Fibroblast of villous mesenchyme (primary cell): ENCODE measurements at regions not wholly inside any gene's neighbourhood (a gene's known extent, or its start where the extent isn't known, plus 50 kb on each side); places are given as distances from the start of the nearest gene placed in this dataset.

Experiments used
- DNase-seq: peaks from one replicate; pipeline ENCODE4 v3.0.0-alpha.2; 2010; ENCODE audit warnings: low read depth
- H3K4me3 ChIP-seq: 2 replicates; pipeline ENCODE4 v1.5.1; 2011; ENCODE audit warnings: low read depth, mild to moderate bottlenecking, low read length
- CTCF ChIP-seq: IDR thresholded peaks from 2 replicates; pipeline ENCODE4 v1.5.1; 2012; ENCODE audit warnings: low read depth, mild to moderate bottlenecking, low read length; ENCODE audit not compliant: insufficient read depth

GRCh38 chr10:1964476-1964875 is 227.2 kb upstream of the ADARB2 start:
- TF ChIP-seq CTCF = no peak
- no peak for DNase-seq
- H3K4me3 ChIP-seq = no peak overlapping the region

GRCh38 chr10:1963341-1963740 is 226.0 kb upstream of the ADARB2 start:
- TF ChIP-seq CTCF = no peak
- no peak overlapping the region for H3K4me3 ChIP-seq
- DNase-seq = no peak

GRCh38 chr10:1961989-1962388 is 224.7 kb upstream of the ADARB2 start:
- no peak overlapping the region for H3K4me3 ChIP-seq
- no peak for TF ChIP-seq CTCF
- no peak for DNase-seq

GRCh38 chr10:1960982-1961381 is 223.7 kb upstream of the ADARB2 start:
- no peak overlapping the region for H3K4me3 ChIP-seq
- TF ChIP-seq CTCF = no peak
- DNase-seq = no peak

- no peak for TF ChIP-seq CTCF
- H3K4me3 ChIP-seq = no peak overlapping the region
- no peak for DNase-seq
Observed at GRCh38 chr10:1957057-1957456, 219.7 kb upstream of the ADARB2 start.

GRCh38 chr10:1954300-1954699 is 217.0 kb upstream of the ADARB2 start:
- no peak overlapping the region for H3K4me3 ChIP-seq
- DNase-seq = no peak
- TF ChIP-seq CTCF = no peak

GRCh38 chr10:1952126-1953095 is 215.1 kb upstream of the ADARB2 start:
- TF ChIP-seq CTCF = no peak
- H3K4me3 ChIP-seq = no peak overlapping the region
- no peak for DNase-seq
